Stomach (tissue), 4 donors: ENCODE measurements at regions not wholly inside any gene's neighbourhood (a gene's known extent, or its start where the extent isn't known, plus 50 kb on each side); places are given as distances from the start of the nearest gene placed in this dataset.
"Not testable (repeated sequence)": the region's sequence is repeated elsewhere in the genome, so short reads cannot be mapped to it uniquely, and the experiment has no call there.

ENCODE experiments used
- EP300 ChIP-seq: sonication (generic); formaldehyde crosslinking; IDR thresholded peaks from one replicate; pipeline ENCODE4 v1.6.1; 2017; ENCODE audit warnings: antibody characterized with exemption
- POLR2A ChIP-seq, 4 donors: fragments of 450-650 bp; IDR thresholded peaks; one replicate each; pipeline ENCODE4 v1.6.1; 2016; ENCODE audit warnings: antibody characterized with exemption in 4 of 4, control low read depth in 2 of 4, mild to moderate bottlenecking in 1 of 4, moderate library complexity in 1 of 4

DNA sequence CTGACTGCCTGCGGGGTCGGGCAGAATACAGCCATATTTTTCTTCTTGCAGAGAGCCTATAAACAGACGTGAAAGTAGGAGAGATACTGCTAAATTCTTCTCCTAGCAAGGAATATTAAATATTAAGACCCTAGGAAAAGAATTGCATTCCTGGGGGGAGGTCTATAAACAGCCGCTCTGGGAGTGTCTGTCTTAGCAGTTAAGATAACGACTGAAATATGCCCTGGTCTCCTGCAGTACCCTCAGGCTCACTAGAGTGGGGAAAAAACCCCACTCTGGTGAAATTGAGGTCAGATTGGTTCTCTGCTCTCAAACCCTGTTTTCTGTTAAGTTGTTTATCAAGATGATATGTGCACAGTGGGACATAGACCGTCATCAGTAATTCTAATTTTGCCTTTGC, 85.3 kb upstream of the IMPG1 start:
- not testable (repeated sequence) for TF ChIP-seq POLR2A (IDR thresholded peaks at IDR 0.05); EP300
